Activated CD8-positive, alpha-beta T cell treated with anti-CD3 and anti-CD28 coated beads, Interleukin-2, amount 10 ng/mL, durations not matched to agents 7 days and 5 days (primary cell): ENCODE measurements at regions not wholly inside any gene's neighbourhood (a gene's known extent, or its start where the extent isn't known, plus 50 kb on each side); places are given as distances from the start of the nearest gene placed in this dataset.
"Not testable (repeated sequence)": the region's sequence is repeated elsewhere in the genome, so short reads cannot be mapped to it uniquely, and the experiment has no call there.

Experiments
- ATAC-seq: fragments of 150-1000 bp; cut with Tn5 transposase; one replicate; pipeline ENCODE4 v1.10.0; 2021; ENCODE audit warnings: moderate library complexity
- CTCF ChIA-PET: fragments of 350-600 bp; sonication (Branson Sonifier 250); formaldehyde crosslinking; loops from one replicate; lab custom pipeline; 2021; ENCODE audit warnings: antibody characterized with exemption; lab: Charles Lee
- POLR2A ChIA-PET: fragments of 350-600 bp; sonication (Branson Sonifier 250); formaldehyde crosslinking; loops from one replicate; lab custom pipeline; 2021; ENCODE audit warnings: antibody characterized with exemption; lab: Charles Lee
- DNase-seq: peaks from one replicate; pipeline ENCODE4 v3.0.0-alpha.2; 2020
- H3K27ac Mint-ChIP-seq: one replicate; pipeline ENCODE4 v1.8.0; 2021; ENCODE audit warnings: mild to moderate bottlenecking, mixed read lengths
- H3K27me3 Mint-ChIP-seq: one replicate; pipeline ENCODE4 v1.8.0; 2021; ENCODE audit warnings: low read depth, mixed read lengths
- H3K36me3 Mint-ChIP-seq: one replicate; pipeline ENCODE4 v1.8.0; 2021; ENCODE audit warnings: low read depth, mixed read lengths
- H3K4me1 Mint-ChIP-seq: one replicate; pipeline ENCODE4 v1.8.0; 2021; ENCODE audit warnings: low read depth, mixed read lengths
- H3K4me3 Mint-ChIP-seq: one replicate; pipeline ENCODE4 v1.8.0; 2021; ENCODE audit warnings: mild to moderate bottlenecking, mixed read lengths
- H3K9me3 Mint-ChIP-seq: one replicate; pipeline ENCODE4 v1.8.0; 2022; ENCODE audit warnings: mixed read lengths; ENCODE audit not compliant: insufficient read depth

DNA sequence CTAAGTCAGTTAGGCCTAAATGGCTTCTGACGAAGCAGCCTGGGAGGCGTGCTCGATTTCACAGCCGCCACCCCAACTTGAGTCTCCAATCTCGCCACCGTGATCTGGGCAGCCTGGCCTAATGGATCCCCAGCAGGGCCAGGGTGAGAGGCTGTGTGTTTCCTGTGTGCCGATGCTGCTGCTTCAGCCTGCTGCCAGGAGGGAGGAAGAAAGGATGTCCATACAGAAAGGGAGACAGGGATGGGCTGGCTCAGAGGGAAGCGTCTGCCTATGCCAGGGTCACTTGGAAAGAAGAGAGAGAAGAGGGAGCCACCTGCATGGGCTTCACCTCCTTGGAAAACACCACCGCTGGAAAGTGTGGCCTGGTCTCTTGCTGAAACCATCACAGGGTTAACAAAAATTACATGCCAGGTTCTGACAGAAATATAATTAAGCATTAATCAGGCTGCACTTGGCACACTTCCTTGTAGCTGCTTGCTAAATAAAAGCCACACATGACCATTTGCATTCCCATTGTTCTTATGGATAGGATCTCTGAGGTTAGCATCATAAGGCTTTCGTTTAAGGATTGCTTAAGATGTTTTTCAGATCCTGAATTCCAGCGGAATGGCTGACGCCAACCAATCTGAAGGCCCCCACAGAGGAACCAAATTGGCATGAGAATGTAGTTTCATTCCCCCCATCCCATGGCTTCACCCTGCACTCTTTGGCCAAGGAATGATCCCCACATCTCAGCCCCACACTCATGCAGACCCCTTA lies 108.8 kb upstream of the SLC1A4 start:
- no peaks in the 10 kb centered on the region for H3K36me3 Mint-ChIP-seq
- H3K4me3 Mint-ChIP-seq: no peak overlapping the region
- peaks cover 9% of the 10 kb centered on the region for H3K4me1 Mint-ChIP-seq
- peaks cover 15% of the 10 kb centered on the region for H3K27me3 Mint-ChIP-seq
- ATAC-seq: no peak
- DNase-seq: no peak
- POLR2A ChIA-PET: no interaction called here
- H3K9me3 Mint-ChIP-seq: no peaks in the 10 kb centered on the region
- no peak overlapping the region for H3K27ac Mint-ChIP-seq
- CTCF ChIA-PET: no interaction called here

DNA sequence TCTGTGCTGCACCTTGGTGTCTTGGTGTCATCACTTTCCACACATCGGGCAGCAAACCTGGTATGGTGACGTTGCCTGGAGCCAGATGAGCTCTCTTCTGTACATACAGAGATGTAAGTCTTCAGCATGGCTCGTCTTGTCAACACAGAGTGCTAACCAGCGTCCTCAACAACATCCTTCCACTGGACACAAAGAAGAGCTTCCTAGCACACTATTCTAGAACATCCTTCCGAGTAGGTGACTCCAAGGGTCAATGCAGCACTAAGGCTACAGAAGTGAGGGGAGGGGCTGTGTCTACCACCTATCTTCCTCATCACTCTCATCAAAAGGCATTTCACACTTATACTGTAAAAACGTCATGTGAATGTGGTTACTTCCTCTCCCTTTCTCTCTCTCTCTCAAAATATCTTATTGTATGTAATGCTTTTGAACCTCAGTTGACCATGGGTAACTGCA lies 108.1 kb upstream of the SLC1A4 start:
- peaks cover 12% of the 10 kb centered on the region for H3K27me3 Mint-ChIP-seq
- H3K36me3 Mint-ChIP-seq: no peaks in the 10 kb centered on the region
- ATAC-seq: peak; percentile 23
- ChIA-PET CTCF (no interaction called here), POLR2A (no interaction called here)
- DNase-seq: no peak
- no peak overlapping the region for H3K27ac Mint-ChIP-seq
- H3K9me3 Mint-ChIP-seq: no peaks in the 10 kb centered on the region
- H3K4me3 Mint-ChIP-seq: no peak overlapping the region
- peaks cover 9% of the 10 kb centered on the region for H3K4me1 Mint-ChIP-seq

DNA sequence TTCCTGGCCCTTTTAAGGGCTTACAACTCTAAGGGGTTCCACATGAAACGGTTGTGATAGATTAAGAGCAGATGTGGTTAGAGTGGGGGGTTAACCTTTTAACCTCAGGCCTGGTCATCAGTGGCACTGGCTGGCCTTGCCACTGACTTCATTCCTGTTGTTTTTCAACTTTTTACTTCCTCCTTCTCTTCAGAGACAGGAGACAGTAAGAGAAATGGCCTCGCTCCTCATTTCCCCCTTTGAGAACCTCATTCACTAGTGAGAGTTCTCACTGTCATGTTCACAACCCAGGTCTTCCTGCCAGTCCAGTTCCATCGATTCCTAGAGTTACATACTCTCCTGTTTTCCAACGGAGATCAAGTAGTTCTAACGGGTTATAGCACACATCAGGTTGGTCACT lies 101.6 kb upstream of the SLC1A4 start:
- H3K27ac Mint-ChIP-seq: no peak overlapping the region
- ATAC-seq (no peak), DNase-seq (no peak)
- CTCF ChIA-PET: no interaction called here
- H3K27me3 Mint-ChIP-seq: peaks cover 6% of the 10 kb centered on the region
- POLR2A ChIA-PET: no interaction called here
- no peaks in the 10 kb centered on the region for H3K4me1 Mint-ChIP-seq
- H3K36me3 Mint-ChIP-seq: no peaks in the 10 kb centered on the region
- peaks cover 3% of the 10 kb centered on the region for H3K9me3 Mint-ChIP-seq
- no peak overlapping the region for H3K4me3 Mint-ChIP-seq

DNA sequence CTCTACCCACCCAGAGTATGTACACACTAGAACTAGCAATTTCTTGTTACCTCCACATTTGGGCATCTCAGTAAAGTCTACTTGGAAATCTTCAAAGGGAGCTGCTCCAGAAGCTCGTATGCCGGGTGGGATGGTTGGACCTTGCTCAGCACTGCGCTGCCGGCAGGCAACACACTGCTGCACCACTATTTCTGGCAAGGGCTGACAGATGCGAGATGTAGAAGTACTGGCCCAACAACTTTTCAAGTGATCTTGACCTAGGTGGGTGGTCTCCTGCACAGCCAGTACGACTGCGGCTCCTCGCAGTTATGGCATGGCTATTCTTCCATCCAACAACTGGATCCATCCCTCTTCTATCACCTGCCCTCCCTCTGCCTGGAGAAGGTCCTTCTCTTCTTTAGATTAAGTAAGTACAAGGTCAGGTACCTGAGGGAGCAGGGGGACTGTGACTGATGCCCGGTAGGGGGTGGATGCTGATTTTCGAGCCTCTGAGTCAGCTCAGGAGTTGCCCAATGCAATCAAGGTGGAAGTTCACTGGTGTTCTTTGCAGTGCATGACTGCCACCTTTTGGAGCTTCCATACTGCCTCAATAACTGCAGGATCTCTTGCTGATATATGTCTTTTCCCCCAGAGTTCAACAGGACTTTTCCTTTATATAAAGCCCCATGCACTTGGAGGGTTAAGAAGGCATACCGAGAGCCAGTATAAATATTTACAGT lies 100.4 kb upstream of the SLC1A4 start:
- CTCF ChIA-PET: interaction anchor here (1.0 kb wide), 1 partner anchor 366 kb away, joined by 3 read pairs; the partner anchor contains the start of gene AFTPH
- H3K27me3 Mint-ChIP-seq: peaks cover 18% of the 10 kb centered on the region
- no peak overlapping the region for H3K27ac Mint-ChIP-seq
- peaks cover 3% of the 10 kb centered on the region for H3K9me3 Mint-ChIP-seq
- ATAC-seq (no peak), DNase-seq (no peak)
- POLR2A ChIA-PET: no interaction called here
- H3K4me1 Mint-ChIP-seq: no peaks in the 10 kb centered on the region
- H3K4me3 Mint-ChIP-seq: no peak overlapping the region
- no peaks in the 10 kb centered on the region for H3K36me3 Mint-ChIP-seq

DNA sequence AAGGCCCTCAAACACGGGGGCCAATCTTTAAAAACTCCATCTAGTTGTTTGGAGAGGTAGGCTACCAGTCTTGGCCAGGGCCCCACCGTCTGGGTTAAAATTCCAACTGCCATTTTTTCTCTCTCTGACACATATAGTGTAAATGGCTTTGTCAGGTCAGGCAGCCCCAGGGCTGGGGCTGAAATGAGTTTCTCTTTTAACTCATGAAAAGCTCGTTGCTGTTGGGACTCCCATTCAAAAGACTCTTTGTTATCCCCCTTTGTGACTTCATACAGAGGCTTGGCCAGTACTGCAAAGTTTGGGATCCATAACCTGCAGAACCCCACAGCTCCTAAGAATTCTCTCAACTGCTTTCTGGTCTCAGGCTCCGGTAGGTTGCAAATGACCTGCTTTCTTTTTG lies 99.4 kb upstream of the SLC1A4 start:
- ChIA-PET CTCF (no interaction called here), POLR2A (no interaction called here)
- DNase-seq (no peak), ATAC-seq (no peak)
- no peaks in the 10 kb centered on the region for H3K36me3 Mint-ChIP-seq
- peaks cover 3% of the 10 kb centered on the region for H3K9me3 Mint-ChIP-seq
- peaks cover 23% of the 10 kb centered on the region for H3K27me3 Mint-ChIP-seq
- no peak overlapping the region for H3K4me3 Mint-ChIP-seq
- no peaks in the 10 kb centered on the region for H3K4me1 Mint-ChIP-seq
- H3K27ac Mint-ChIP-seq: no peak overlapping the region

DNA sequence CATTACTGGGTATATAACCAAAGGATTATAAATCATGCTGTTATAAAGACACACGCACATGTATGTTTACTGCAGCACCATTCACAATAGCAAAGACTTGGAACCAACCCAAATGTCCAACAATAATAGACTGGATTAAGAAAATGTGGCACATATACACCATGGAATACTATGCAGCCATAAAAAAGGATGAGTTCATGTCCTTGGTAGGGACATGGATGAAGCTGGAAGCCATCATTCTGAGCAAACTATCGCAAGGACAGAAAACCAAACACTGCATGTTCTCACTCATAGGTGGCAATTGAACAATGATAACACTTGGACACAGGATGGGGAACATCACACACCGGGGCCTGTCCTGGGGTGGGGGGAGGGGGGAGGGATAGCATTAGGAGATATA lies 92.6 kb upstream of the SLC1A4 start:
- H3K9me3 Mint-ChIP-seq, H3K4me3 Mint-ChIP-seq, H3K4me1 Mint-ChIP-seq, ATAC-seq, H3K27ac Mint-ChIP-seq, POLR2A ChIA-PET, DNase-seq, H3K36me3 Mint-ChIP-seq: not testable (repeated sequence)
- CTCF ChIA-PET: interaction anchor here (1.1 kb wide), 1 partner anchor 23 kb away, joined by 3 read pairs; no protein-coding TSS in a partner anchor
- peaks cover 33% of the 10 kb centered on the region for H3K27me3 Mint-ChIP-seq

DNA sequence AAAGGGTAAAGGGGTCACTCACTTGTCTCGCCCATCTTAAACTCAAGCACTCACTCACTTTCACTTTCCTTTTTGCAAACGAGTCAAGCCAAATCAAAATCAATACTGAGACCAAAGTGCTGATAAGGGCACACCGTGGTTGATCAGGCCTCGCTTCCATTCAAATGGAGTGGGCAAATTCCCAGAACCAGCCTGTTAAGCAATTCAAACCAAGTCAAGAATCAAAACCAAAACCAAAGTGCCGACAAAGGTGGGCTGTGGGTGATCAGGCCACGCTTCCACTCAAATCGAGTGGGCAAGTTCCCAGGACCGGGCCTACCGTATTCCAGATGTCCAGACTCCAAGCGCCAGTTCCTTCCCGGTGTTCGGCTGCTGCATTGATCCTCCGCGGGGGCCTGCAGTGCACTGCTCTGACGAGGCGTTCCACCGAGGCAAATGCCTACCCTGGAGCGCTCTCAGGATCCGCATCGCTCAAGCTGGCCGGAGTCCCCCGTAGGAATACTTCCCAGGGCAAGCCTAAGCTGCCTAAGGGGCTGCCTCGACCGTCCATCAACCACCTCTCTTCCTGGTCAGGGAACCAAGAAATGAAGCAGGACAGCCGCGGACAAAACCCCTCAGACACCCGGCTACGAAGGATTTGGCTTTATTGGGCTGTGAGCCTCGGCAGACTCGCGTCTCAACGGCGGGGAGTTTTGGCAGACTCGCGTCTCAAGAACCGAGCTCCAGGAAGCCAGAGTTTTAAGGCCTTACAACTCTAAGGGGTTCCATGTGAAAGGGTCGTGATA lies 89.9 kb upstream of the SLC1A4 start:
- H3K4me3 Mint-ChIP-seq: no peak overlapping the region
- no peaks in the 10 kb centered on the region for H3K36me3 Mint-ChIP-seq
- POLR2A ChIA-PET: no interaction called here
- H3K9me3 Mint-ChIP-seq: no peaks in the 10 kb centered on the region
- peak overlapping the region; percentile 23 for H3K27ac Mint-ChIP-seq
- ATAC-seq (no peak), DNase-seq (no peak)
- peaks cover 13% of the 10 kb centered on the region for H3K4me1 Mint-ChIP-seq
- peaks cover 20% of the 10 kb centered on the region for H3K27me3 Mint-ChIP-seq
- CTCF ChIA-PET: no interaction called here

DNA sequence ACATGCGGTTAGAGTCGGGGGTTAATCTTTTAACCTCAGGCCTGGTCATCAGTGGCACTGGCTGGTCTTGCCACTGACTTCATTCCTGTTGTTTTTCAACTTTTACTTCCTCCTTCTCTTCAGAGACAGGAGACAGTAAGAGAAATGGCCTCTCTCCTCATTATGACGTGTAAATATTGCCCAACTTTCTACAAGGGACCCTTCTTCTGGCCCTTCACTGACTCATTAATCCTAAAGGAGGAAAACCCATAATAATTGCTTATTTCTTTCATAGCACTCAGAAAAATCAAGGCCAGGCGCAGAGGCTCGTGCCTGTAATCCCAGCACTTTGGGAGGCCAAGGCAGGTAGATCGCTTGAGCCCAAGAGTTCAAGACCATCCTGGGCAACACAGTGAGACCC lies 89.3 kb upstream of the SLC1A4 start:
- H3K27ac Mint-ChIP-seq, H3K4me3 Mint-ChIP-seq, DNase-seq, ATAC-seq, POLR2A ChIA-PET, H3K9me3 Mint-ChIP-seq, H3K36me3 Mint-ChIP-seq, CTCF ChIA-PET: not testable (repeated sequence)
- Mint-ChIP-seq H3K4me1 (peaks cover 13% of the 10 kb centered on the region), H3K27me3 (peaks cover 20% of the 10 kb centered on the region)

DNA sequence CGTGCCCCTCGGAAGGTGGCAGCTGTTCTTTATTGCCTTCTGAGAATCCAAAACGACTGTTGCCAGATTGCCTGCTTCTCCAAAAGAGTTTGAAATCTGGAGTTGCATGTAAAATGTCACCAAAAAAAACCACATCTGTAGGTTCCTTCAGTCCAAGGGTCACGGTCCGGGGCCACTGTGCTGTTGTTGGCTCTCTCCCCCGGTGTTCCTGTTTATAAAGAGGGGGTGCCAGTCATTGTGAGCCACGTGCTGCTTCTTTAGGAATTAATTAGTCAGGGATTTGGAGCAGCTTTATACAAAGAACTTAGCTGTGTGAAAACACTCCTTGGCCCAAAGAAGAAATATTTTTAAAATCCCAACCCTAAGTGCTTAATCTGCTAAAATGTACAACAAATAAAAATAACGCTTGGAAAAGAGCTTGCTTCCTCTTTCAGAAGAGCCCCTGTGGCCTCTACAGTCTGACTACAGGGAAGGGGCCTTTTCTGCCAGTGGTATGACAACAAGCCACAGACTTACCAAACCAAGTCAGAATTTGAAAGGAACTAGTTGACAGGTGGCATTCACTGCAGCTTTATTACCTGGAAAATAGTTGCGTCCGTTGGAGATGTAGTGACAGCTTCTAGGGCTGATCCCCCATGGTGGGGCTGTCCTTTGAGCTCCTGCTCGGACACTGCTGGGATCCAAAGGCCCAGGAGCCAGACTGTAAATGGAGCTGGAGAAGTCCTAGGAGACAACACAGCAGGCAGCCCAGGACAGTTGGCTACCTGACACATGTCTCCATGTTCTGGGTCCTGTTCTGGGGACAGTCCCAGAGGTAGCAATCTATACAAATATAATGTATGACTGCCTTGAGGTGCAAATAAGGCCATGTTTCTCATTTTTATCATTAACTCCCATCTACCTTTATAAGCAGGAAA lies 84.5 kb upstream of the SLC1A4 start:
- ChIA-PET CTCF (interaction anchor here (0.8 to 4.0 kb wide), 3 partner anchors 10 to 578 kb away, joined by 4 to 20 read pairs (median 20); no protein-coding TSS in a partner anchor), POLR2A (no interaction called here)

DNA sequence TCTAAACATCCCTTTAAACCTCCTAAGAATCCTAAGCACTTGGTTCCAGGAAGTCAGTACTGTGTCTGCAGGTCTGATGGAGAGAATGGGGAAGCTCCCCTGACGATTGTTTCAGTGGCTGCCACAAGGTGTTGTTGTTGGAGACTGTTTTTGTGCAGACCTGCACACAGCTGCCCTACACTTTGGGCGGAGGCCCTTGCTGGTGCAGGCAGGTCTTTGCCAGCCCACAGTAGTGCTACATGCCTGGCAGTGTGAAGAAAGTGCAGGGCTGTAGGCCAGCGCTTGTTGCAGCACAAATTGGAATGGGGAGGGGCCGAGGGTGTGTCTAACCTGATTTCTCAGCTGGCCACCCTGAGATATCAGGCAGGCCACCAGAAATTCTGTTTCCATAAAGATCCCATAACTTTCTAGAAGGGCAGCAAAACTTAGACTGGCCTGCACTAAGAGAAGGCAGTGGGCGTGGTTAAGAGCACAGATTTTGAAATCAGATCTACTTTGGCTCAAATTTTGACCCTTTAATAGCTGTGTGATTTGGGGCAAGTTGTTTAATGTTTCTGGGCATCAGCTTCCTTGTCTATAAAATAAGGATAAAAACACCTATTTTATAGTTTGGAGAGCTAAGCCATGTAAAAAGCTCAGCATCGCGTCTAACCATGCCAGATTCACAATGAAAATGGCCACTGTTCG lies 83.7 kb upstream of the SLC1A4 start:
- Mint-ChIP-seq H3K4me3 (no peak overlapping the region), H3K27me3 (peaks cover 22% of the 10 kb centered on the region), H3K36me3 (no peaks in the 10 kb centered on the region), H3K27ac (no peak overlapping the region), H3K4me1 (peaks cover 5% of the 10 kb centered on the region), H3K9me3 (no peaks in the 10 kb centered on the region)
- DNase-seq (no peak), ATAC-seq (no peak)
- POLR2A ChIA-PET: no interaction called here
- CTCF ChIA-PET: interaction anchor here (0.8 to 4.0 kb wide), 3 partner anchors 9 to 579 kb away, joined by 4 to 20 read pairs (median 20); no protein-coding TSS in a partner anchor

More for the DNA sequence above, 84.5 kb upstream of the SLC1A4 start:
- ATAC-seq (no peak), DNase-seq (no peak)
- no peak overlapping the region for H3K4me3 Mint-ChIP-seq
- H3K36me3 Mint-ChIP-seq: no peaks in the 10 kb centered on the region
- H3K27me3 Mint-ChIP-seq: peaks cover 22% of the 10 kb centered on the region
- peaks cover 5% of the 10 kb centered on the region for H3K4me1 Mint-ChIP-seq
- no peaks in the 10 kb centered on the region for H3K9me3 Mint-ChIP-seq
- H3K27ac Mint-ChIP-seq: no peak overlapping the region
